ENCODE measurements at regions not wholly inside any gene's neighbourhood (a gene's known extent, or its start where the extent isn't known, plus 50 kb on each side); places are given as distances from the start of the nearest gene placed in this dataset.
"Not testable (repeated sequence)": the region's sequence is repeated elsewhere in the genome, so short reads cannot be mapped to it uniquely, and the experiment has no call there.

DNA sequence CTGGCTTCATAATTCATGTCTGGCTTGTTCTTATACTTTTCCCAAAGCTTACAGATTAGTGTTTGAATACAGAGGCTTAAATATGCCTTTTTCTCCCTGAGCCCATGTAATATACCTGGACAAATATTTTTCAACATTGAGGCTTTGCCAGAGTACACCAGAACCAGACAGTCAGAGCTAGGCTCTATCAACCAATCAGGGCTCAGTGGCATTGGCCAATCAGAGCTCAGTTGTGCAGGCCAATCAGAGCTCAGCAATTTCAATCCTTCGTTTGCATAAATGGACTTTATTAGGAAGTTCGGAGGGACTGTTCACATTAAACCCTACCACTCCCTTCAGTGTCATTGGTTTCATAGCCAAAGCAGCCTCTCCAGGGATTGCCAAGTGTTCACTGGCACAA is 51.2 kb upstream of the TMSB15B start:
- H3K36me3 Mint-ChIP-seq (ENCODE audit: low read depth): peaks cover 2% of the 10 kb centered on the region
- ATAC-seq (no peak), DNase-seq (no peak)
- POLR2A ChIA-PET: no interaction called here
- CTCF ChIA-PET: no interaction called here
- no peaks in the 10 kb centered on the region for H3K9me3 Mint-ChIP-seq (ENCODE audit: insufficient read depth)
- H3K27ac Mint-ChIP-seq: no peak overlapping the region
- no peak overlapping the region for H3K4me3 Mint-ChIP-seq
- no peaks in the 10 kb centered on the region for H3K27me3 Mint-ChIP-seq (ENCODE audit: low read depth)
- H3K4me1 Mint-ChIP-seq (ENCODE audit: low read depth): no peaks in the 10 kb centered on the region

DNA sequence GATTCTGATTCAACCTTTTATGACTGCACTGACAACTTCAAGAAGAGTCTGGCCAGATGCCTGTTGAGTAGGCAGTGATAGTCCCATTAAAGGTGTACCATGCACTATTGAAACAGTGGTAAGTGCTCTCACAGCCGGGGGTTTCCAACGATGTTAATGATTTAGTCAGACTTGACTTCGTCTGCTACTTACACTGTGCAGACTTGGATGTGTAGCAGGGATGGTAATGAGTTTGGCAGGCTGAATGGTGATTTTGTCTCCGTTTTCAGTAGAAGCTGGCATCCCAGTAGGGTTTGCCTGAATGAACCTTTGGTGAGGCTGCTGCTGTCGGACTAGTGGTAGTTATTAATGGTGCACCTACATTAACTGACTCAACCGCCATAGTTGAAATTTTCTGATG is 52.0 kb upstream of the TMSB15B start:
- CTCF ChIA-PET: no interaction called here
- H3K36me3 Mint-ChIP-seq (ENCODE audit: low read depth): peaks cover 2% of the 10 kb centered on the region
- POLR2A ChIA-PET: no interaction called here
- ATAC-seq (no peak), DNase-seq (no peak)
- no peaks in the 10 kb centered on the region for H3K4me1 Mint-ChIP-seq (ENCODE audit: low read depth)
- H3K9me3 Mint-ChIP-seq (ENCODE audit: insufficient read depth): no peaks in the 10 kb centered on the region
- H3K4me3 Mint-ChIP-seq: no peak overlapping the region
- H3K27me3 Mint-ChIP-seq (ENCODE audit: low read depth): no peaks in the 10 kb centered on the region
- no peak overlapping the region for H3K27ac Mint-ChIP-seq

DNA sequence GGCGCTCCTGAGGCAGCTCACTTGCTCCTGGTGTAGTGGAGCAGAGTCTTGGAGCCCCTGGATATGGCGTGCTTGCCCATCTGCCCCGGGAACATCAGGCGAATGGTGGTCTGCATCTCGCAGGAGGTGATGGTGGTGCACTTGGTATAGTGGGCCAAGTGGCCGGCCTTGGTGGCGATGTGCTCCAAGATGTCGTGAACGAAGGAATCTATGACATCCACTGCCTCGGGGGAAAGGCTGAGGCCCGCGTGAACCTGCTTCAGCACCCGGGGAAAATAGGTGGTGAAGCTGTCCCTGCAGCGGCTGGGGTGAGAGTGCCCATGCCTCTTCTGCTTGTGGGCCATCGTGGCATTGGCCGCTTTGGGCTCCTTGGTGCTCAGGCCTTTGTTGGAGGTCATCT is 58.1 kb upstream of the TMSB15B start:
- Mint-ChIP-seq H3K4me1 (ENCODE audit: low read depth) (no peaks in the 10 kb centered on the region), H3K27me3 (ENCODE audit: low read depth) (no peaks in the 10 kb centered on the region), H3K27ac (no peak overlapping the region), H3K36me3 (ENCODE audit: low read depth) (no peaks in the 10 kb centered on the region), H3K9me3 (ENCODE audit: insufficient read depth) (no peaks in the 10 kb centered on the region), H3K4me3 (no peak overlapping the region)
- ATAC-seq (no peak), DNase-seq (no peak)
- ChIA-PET CTCF (no interaction called here), POLR2A (interaction anchor here (0.6 kb wide), 1 partner anchor 45 kb away, joined by 3 read pairs; no protein-coding TSS in a partner anchor)

DNA sequence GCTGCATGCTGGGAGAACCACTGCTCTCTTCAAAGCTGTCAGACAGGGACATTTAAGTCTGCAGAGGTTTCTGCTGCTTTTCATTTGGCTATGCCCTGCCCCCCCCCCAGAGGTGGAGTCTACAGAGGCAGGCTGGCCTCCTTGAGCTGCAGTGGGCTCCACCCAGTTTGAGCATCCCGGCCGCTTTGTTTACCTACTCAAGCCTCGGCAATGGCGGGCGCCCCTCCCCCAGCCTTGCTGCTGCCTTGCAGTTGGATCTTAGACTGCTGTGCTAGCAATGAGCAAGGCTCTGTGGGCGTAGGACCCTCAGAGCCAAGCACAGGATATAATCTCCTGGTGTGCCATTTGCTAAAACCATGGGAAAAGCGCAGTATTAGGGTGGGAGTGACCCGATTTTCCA is 59.8 kb upstream of the TMSB15B start:
- H3K27ac Mint-ChIP-seq; H3K36me3 Mint-ChIP-seq (ENCODE audit: low read depth); H3K27me3 Mint-ChIP-seq (ENCODE audit: low read depth); H3K4me1 Mint-ChIP-seq (ENCODE audit: low read depth); H3K9me3 Mint-ChIP-seq (ENCODE audit: insufficient read depth); H3K4me3 Mint-ChIP-seq; DNase-seq; CTCF ChIA-PET; POLR2A ChIA-PET; ATAC-seq: not testable (repeated sequence)

DNA sequence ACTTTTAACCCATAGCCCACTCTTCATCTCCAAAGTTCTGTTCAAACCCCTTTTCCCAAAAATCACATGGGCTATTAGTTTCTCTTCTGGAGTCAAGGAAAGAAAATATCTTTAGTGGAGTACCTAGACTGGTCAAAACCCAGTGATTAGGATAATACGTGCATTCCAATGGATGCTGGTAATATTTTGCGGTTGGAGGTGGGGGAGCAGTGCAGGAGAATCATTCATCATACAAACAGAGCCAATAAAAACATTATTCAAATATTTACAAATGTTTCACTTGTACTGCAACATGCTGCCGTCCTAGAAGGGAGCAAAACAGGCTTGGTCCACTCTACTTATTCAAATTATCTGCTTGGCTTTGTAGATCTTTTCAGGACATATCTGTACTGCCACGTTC is 57.2 kb upstream of the RAB9B start:
- H3K27me3 Mint-ChIP-seq (ENCODE audit: low read depth): no peaks in the 10 kb centered on the region
- no peak for ATAC-seq
- H3K27ac Mint-ChIP-seq: no peak overlapping the region
- ChIA-PET CTCF (no interaction called here), POLR2A (no interaction called here)
- H3K4me1 Mint-ChIP-seq (ENCODE audit: low read depth): no peaks in the 10 kb centered on the region
- no peak overlapping the region for H3K4me3 Mint-ChIP-seq
- DNase-seq: no peak
- H3K9me3 Mint-ChIP-seq (ENCODE audit: insufficient read depth): no peaks in the 10 kb centered on the region
- H3K36me3 Mint-ChIP-seq (ENCODE audit: low read depth): no peaks in the 10 kb centered on the region

DNA sequence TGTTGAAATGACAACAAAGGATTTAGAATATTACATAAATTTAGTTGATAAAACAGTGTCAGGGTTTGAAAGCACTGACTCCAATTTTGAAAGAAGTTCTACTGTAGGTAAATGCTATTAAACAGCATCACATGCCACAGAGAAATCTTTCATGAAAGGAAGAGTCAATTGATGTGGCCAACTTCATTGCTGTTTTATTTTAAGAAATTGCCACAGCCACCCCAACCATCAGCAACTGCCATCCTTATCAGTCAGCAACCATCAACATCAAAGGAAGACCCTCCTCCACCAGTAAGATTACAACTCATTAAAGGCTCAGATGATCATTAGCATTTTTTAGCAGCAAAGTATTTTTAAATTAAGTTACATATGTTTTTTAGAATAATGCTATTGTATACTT is 54.6 kb upstream of the RAB9B start:
- POLR2A ChIA-PET: no interaction called here
- Mint-ChIP-seq H3K36me3 (ENCODE audit: low read depth) (no peaks in the 10 kb centered on the region), H3K27ac (no peak overlapping the region), H3K27me3 (ENCODE audit: low read depth) (no peaks in the 10 kb centered on the region), H3K4me1 (ENCODE audit: low read depth) (no peaks in the 10 kb centered on the region), H3K9me3 (ENCODE audit: insufficient read depth) (no peaks in the 10 kb centered on the region), H3K4me3 (no peak overlapping the region)
- no peak for ATAC-seq
- CTCF ChIA-PET: no interaction called here
- no peak for DNase-seq

DNA sequence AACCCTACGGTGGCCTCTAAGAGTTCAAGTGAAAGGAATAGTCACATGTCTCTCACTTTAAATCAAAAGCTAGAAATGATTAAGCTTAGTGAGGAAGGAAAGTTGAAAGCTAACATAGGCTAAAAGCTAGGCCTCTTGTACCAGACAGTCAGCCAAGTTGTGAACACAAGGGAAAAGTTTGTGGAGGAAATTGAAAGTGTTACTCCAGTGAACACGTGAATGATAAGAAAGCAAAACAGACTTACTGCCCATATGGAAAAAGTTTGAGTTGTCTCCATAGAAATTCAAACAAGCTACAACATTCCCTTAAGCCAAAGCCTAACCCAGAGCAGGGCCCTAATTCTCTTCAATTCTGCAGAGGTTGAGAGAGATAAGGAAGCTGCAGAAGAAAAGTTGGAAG is 51.5 kb upstream of the RAB9B start:
- ATAC-seq (no peak), DNase-seq (no peak)
- Mint-ChIP-seq H3K4me1 (ENCODE audit: low read depth) (no peaks in the 10 kb centered on the region), H3K9me3 (ENCODE audit: insufficient read depth) (no peaks in the 10 kb centered on the region), H3K36me3 (ENCODE audit: low read depth) (no peaks in the 10 kb centered on the region), H3K27me3 (ENCODE audit: low read depth) (no peaks in the 10 kb centered on the region), H3K4me3 (no peak overlapping the region), H3K27ac (no peak overlapping the region)
- CTCF ChIA-PET: no interaction called here
- POLR2A ChIA-PET: no interaction called here

DNA sequence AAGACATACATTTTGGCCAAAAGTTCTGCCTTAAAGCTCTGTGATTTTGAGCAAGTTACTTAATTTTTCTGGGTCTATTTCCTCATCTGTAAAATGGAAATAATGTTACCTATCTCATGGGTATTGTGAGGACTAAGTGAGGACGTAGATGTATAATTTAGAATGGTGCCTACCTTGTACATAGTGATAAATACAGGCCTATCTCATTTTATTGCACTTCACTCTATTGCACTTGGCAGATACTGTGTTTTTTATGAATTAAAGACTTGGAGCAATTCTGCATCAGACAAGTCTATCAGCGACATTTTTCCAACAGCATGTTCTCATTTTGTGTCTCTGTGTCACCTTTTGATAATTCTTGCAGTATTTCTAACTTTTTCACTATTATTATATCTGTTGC is 50.9 kb upstream of the RAB9B start:
- Mint-ChIP-seq H3K27me3 (ENCODE audit: low read depth) (no peaks in the 10 kb centered on the region), H3K36me3 (ENCODE audit: low read depth) (no peaks in the 10 kb centered on the region), H3K4me1 (ENCODE audit: low read depth) (no peaks in the 10 kb centered on the region), H3K4me3 (no peak overlapping the region), H3K9me3 (ENCODE audit: insufficient read depth) (no peaks in the 10 kb centered on the region), H3K27ac (no peak overlapping the region)
- ATAC-seq: no peak
- ChIA-PET POLR2A (no interaction called here), CTCF (no interaction called here)
- DNase-seq: no peak
